ENCODE measurements at regions not wholly inside any gene's neighbourhood (a gene's known extent, or its start where the extent isn't known, plus 50 kb on each side); places are given as distances from the start of the nearest gene placed in this dataset.
"Not testable (repeated sequence)": the region's sequence is repeated elsewhere in the genome, so short reads cannot be mapped to it uniquely, and the experiment has no call there.

GRCh38 chrY:10958122-10958521, 1430.4 kb downstream of the TSPY10 start:
- not testable (repeated sequence) for H3K4me1 Mint-ChIP-seq; ATAC-seq; H4K20me1 ChIP-seq (replicated peaks; ENCODE audit: insufficient read depth); H3F3A ChIP-seq (replicated peaks; ENCODE audit: low read depth); DNase-seq (ENCODE audit: low spot score); H2AFZ ChIP-seq; H3K4me3 ChIP-seq; H3K4me1 ChIP-seq (ENCODE audit: insufficient read depth); H3K27ac ChIP-seq (ENCODE audit: low read depth); H3K27ac Mint-ChIP-seq; H3K36me3 ChIP-seq (ENCODE audit: insufficient read depth); H3K9me2 ChIP-seq (ENCODE audit: insufficient read depth); H3K4me2 ChIP-seq; H3K4me3 Mint-ChIP-seq; H3K79me2 ChIP-seq (replicated peaks; ENCODE audit: insufficient read depth); H3K27me3 ChIP-seq (ENCODE audit: insufficient read depth)
- peaks cover 21% of the 10 kb centered on the region for H3K27me3 Mint-ChIP-seq (ENCODE audit: insufficient read depth, low read depth, poor library complexity)
- peaks cover 85% of the 10 kb centered on the region for H3K9me3 Mint-ChIP-seq
- H3K36me3 Mint-ChIP-seq (ENCODE audit: low read depth), result peaks cover 80% of the 10 kb centered on the region

- no peaks in the 10 kb centered on the region for H3K9me2 ChIP-seq (ENCODE audit: insufficient read depth)
- DNase-seq (ENCODE audit: low spot score) (no peak), ATAC-seq (no peak)
- H3K4me1 ChIP-seq (ENCODE audit: insufficient read depth), result no peaks in the 10 kb centered on the region
- no peak overlapping the region for H3K4me3 ChIP-seq
- Mint-ChIP-seq H3K27ac (no peak overlapping the region), H3K4me1 (no peaks in the 10 kb centered on the region), H3K4me3 (no peak overlapping the region), H3K9me3 (peaks cover 94% of the 10 kb centered on the region), H3K36me3 (ENCODE audit: low read depth) (peaks cover 93% of the 10 kb centered on the region), H3K27me3 (ENCODE audit: insufficient read depth, low read depth, poor library complexity) (peaks cover 28% of the 10 kb centered on the region)
- no peak overlapping the region for H3K4me2 ChIP-seq
- no peak overlapping the region for H3K27ac ChIP-seq (ENCODE audit: low read depth)
- H3K79me2 ChIP-seq (replicated peaks; ENCODE audit: insufficient read depth), result no peaks in the 10 kb centered on the region
- no peaks in the 10 kb centered on the region for H3F3A ChIP-seq (replicated peaks; ENCODE audit: low read depth)
- H3K27me3 ChIP-seq (ENCODE audit: insufficient read depth), result no peaks in the 10 kb centered on the region
- H2AFZ ChIP-seq, result no peak overlapping the region
- no peak for TF ChIP-seq JUNB (IDR thresholded peaks at IDR 0.05; ENCODE audit: unreplicated experiment)
- no peaks in the 10 kb centered on the region for H3K36me3 ChIP-seq (ENCODE audit: insufficient read depth)
- no peaks in the 10 kb centered on the region for H4K20me1 ChIP-seq (replicated peaks; ENCODE audit: insufficient read depth)
Measured at GRCh38 chrY:10973422-10973821, 1445.7 kb downstream of the TSPY10 start.

- H3K27me3 ChIP-seq (ENCODE audit: insufficient read depth), result no peaks in the 10 kb centered on the region
- Mint-ChIP-seq H3K4me1 (no peaks in the 10 kb centered on the region), H3K27ac (no peak overlapping the region), H3K36me3 (ENCODE audit: low read depth) (peaks cover 99% of the 10 kb centered on the region), H3K9me3 (peaks cover 100% of the 10 kb centered on the region), H3K27me3 (ENCODE audit: insufficient read depth, low read depth, poor library complexity) (peaks cover 21% of the 10 kb centered on the region), H3K4me3 (no peak overlapping the region)
- H4K20me1 ChIP-seq (replicated peaks; ENCODE audit: insufficient read depth), result no peaks in the 10 kb centered on the region
- no peak overlapping the region for H3K4me3 ChIP-seq
- ATAC-seq (no peak), DNase-seq (ENCODE audit: low spot score) (no peak)
- no peak overlapping the region for H3K4me2 ChIP-seq
- H3K36me3 ChIP-seq (ENCODE audit: insufficient read depth), result no peaks in the 10 kb centered on the region
- no peaks in the 10 kb centered on the region for H3K9me2 ChIP-seq (ENCODE audit: insufficient read depth)
- no peak overlapping the region for H3K27ac ChIP-seq (ENCODE audit: low read depth)
- no peaks in the 10 kb centered on the region for H3F3A ChIP-seq (replicated peaks; ENCODE audit: low read depth)
- H3K4me1 ChIP-seq (ENCODE audit: insufficient read depth), result no peaks in the 10 kb centered on the region
- no peaks in the 10 kb centered on the region for H3K79me2 ChIP-seq (replicated peaks; ENCODE audit: insufficient read depth)
- no peak overlapping the region for H2AFZ ChIP-seq
- TF ChIP-seq ETS1 (IDR thresholded peaks at IDR 0.05) (no peak), CTCF (conservative IDR thresholded peaks at IDR 0.05; ENCODE audit: low read depth in 2 of 2) (no peak), POLR2AphosphoS5 (IDR thresholded peaks at IDR 0.05; ENCODE audit: low read depth) (no peak), JUNB (IDR thresholded peaks at IDR 0.05; ENCODE audit: unreplicated experiment) (no peak), EZH2phosphoT487 (IDR thresholded peaks at IDR 0.05; ENCODE audit: unreplicated experiment) (no peak), ZNF114 (CRISPR knock-in tag; IDR thresholded peaks at IDR 0.05) (no peak), NANOG (IDR thresholded peaks at IDR 0.05; ENCODE audit: borderline replicate concordance) (no peak), CREB1 (CRISPR knock-in tag; IDR thresholded peaks at IDR 0.05; ENCODE audit: low read depth) (no peak), ZNF331 (CRISPR knock-in tag; IDR thresholded peaks at IDR 0.05; ENCODE audit: low read depth) (no peak), REST (IDR thresholded peaks at IDR 0.05; ENCODE audit: unreplicated experiment) (no peak)
Measured at GRCh38 chrY:10986655-10987054, 1459.0 kb downstream of the TSPY10 start.
